ENCODE measurements at regions not wholly inside any gene's neighbourhood (a gene's known extent, or its start where the extent isn't known, plus 50 kb on each side); places are given as distances from the start of the nearest gene placed in this dataset.

- no peak overlapping the region for H3K18ac ChIP-seq (ENCODE audit: insufficient read length, low read depth, low read length)
- H3K79me2 ChIP-seq (ENCODE audit: insufficient read depth, low read length): no peaks in the 10 kb centered on the region
- H4K91ac ChIP-seq (ENCODE audit: insufficient read length, low read depth, low read length): no peak overlapping the region
- H4K20me1 ChIP-seq (ENCODE audit: control insufficient read depth, insufficient read depth, insufficient read length): no peaks in the 10 kb centered on the region
- no peak overlapping the region for H2BK20ac ChIP-seq (ENCODE audit: low read depth, low read length, poor library complexity, severe bottlenecking)
- H4K5ac ChIP-seq (ENCODE audit: insufficient read length, low read depth, low read length): no peak overlapping the region
- no peaks in the 10 kb centered on the region for H3K23me2 ChIP-seq (ENCODE audit: insufficient read length, low read depth, low read length, poor library complexity, severe bottlenecking)
- no peak overlapping the region for H3K4me3 Mint-ChIP-seq
- H3K23ac ChIP-seq (ENCODE audit: insufficient read length, low read depth, low read length): no peak overlapping the region
- TF ChIP-seq CTCF (conservative IDR thresholded peaks at IDR 0.05): no peak
- no peak overlapping the region for H2BK12ac ChIP-seq (ENCODE audit: insufficient read length, low read depth, low read length)
- no peak overlapping the region for H3K27ac Mint-ChIP-seq
- H3K9ac ChIP-seq (ENCODE audit: extremely low read depth, insufficient read length, low read length): no peak overlapping the region
- H3K9me3 ChIP-seq (ENCODE audit: control insufficient read depth, low read depth, low read length): no peaks in the 10 kb centered on the region
- no peak overlapping the region for H3K56ac ChIP-seq (ENCODE audit: insufficient read length, low read depth, low read length)
- no peak overlapping the region for H2BK15ac ChIP-seq (ENCODE audit: low read depth, low read length)
- no peaks in the 10 kb centered on the region for H3K9me3 Mint-ChIP-seq
- no peak overlapping the region for H2AK5ac ChIP-seq (ENCODE audit: insufficient read length, low read length)
- no peak overlapping the region for H3K4ac ChIP-seq (ENCODE audit: low read depth, low read length)
- no peak overlapping the region for H2AFZ ChIP-seq (ENCODE audit: low read length)
- no peaks in the 10 kb centered on the region; the same call in 1 of the 2 replicates for H3K27me3 Mint-ChIP-seq (ENCODE audit: low read depth)
- no peak overlapping the region for H4K8ac ChIP-seq (replicated peaks; ENCODE audit: insufficient read length, low read depth, low read length)
- H3K4me1 ChIP-seq (ENCODE audit: insufficient read depth, low read length): no peaks in the 10 kb centered on the region; the same call in 1 of the 2 replicates
- no CpG with 5 or more reads among the region's 7 CpGs for WGBS (ENCODE audit: extremely low coverage, insufficient read length, low lambda C conversion rate)
- no peaks in the 10 kb centered on the region for H3K27me3 ChIP-seq (ENCODE audit: insufficient read depth, low read length)
- H3K4me1 Mint-ChIP-seq: peaks cover 33 to 36% of the 10 kb centered on the region in 2 experiments
- H3K4me2 ChIP-seq (ENCODE audit: insufficient read depth, insufficient read length, low read length): no peak overlapping the region
- no peak overlapping the region for H2BK120ac ChIP-seq (ENCODE audit: low read depth, low read length, poor library complexity, severe bottlenecking)
- H3K14ac ChIP-seq (ENCODE audit: insufficient read depth, low read length): no peak overlapping the region
- H3K36me3 Mint-ChIP-seq (ENCODE audit: insufficient read depth in 1 of 3, low read depth in 3 of 3): no peaks in the 10 kb centered on the region; a peak in 1 of 7 replicates
- H2BK5ac ChIP-seq (ENCODE audit: insufficient read length, low read length): no peak overlapping the region
- no peak overlapping the region for H3K27ac ChIP-seq (ENCODE audit: insufficient read length, low read depth, low read length)
- DNase-seq: no peak
- no peak overlapping the region for H3T11ph ChIP-seq (ENCODE audit: low read length)
- no peaks in the 10 kb centered on the region for H3K79me1 ChIP-seq (ENCODE audit: insufficient read depth, low read depth, low read length, poor library complexity, severe bottlenecking)
These were observed 99.5 kb downstream of the MYCN start for GRCh38 chr2:16039823-16040222.

Measured in H9 (cell line).